Kidney glomerular epithelial cell (primary cell): ENCODE measurements at regions not wholly inside any gene's neighbourhood (a gene's known extent, or its start where the extent isn't known, plus 50 kb on each side); places are given as distances from the start of the nearest gene placed in this dataset.
A peak's percentile ranks its signal among the peaks of the same experiment; 100 is the strongest.

Source experiments
- DNase-seq: peaks from one replicate; lab custom pipeline; 2025; lab: John Stamatoyannopoulos, UW

GRCh38 chr5:68161156-68161555, 54.4 kb upstream of the PIK3R1 start:
- DNase-seq: no peak

DNA sequence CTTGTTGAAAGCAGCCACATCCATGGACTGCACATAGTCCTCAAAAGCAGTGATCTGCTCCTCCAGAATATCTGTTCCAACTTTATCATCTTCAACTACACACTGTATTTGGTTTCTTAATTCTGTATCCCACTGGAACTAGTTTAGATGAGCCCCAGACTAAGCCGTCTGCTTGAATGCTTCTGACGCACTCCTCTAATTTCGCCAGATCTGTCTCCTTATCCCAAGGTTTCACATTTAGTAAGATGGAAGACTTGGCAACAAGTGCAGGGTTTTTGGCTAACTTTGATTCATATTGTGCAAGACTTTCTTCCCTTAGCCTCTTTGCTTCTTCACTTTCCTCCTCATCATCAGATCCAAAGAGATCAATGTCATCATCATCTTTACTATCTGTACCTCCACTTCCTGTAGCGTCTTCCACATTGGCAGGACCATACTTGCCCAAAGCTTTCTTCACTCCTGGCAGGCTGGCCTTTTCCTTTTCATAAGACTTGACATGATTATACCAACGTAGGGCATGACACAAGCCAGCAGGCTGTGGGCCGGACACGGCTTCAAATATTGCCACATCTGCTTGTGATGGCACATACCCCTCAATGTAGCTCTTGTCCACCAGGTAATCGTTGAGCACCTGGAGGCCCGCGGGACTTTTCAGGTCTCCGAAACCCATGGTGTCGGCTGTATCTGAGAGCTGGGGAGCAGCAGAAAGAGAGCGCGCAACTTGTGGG, 56.2 kb upstream of the PIK3R1 start:
- no peak for DNase-seq

DNA sequence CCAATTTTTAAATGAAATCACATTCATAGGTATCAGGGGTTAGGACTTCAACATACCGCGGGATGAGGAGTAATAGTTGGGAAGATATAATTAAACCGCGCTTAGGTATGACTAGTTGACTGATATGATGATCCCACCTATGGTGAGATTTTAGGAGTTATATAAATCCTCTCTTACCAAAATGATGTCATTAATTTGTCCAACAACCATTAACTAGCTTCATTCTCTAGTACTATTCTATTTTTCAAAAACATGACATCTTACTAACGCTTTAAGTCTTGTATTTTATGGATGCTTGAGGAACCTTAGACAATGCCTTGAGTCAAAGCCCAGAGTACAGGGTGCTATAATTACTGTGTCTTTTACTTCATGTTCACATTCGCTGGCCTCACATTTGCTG, 59.6 kb upstream of the PIK3R1 start:
- no peak for DNase-seq

DNA sequence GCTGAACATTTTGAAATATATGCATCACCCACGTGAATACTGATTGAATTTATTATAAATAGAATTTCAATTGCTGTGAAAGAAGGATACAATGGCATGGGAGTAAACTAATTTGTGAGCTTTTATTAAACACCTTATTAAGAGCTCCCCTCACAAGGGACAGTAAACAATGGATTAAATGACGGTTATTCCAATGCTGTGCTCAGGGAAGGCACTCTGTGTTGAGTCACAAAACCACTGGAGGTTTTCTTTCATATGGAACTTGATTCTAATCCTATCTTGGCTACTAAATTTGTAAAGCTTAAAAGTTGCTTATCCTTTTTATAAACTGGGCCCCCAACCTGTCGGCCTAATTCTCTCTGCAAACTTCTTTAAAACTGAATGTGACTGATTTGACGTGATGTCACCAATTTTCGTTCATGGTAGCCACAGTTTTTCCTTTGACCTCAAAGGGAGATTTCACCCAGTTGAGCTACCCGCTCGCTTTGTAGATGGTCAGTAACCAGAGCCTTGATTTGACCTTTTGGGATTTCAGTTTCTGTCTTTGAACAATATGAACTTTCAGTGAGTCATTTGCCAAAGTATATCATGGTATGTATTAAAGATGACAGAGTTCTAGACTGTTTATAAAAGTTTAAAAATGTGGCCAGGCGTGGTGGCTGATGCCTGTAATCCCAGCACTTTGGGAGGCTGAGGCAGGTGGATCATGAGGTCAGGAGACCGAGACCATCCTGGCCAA, 61.3 kb upstream of the PIK3R1 start:
- no peak for DNase-seq

DNA sequence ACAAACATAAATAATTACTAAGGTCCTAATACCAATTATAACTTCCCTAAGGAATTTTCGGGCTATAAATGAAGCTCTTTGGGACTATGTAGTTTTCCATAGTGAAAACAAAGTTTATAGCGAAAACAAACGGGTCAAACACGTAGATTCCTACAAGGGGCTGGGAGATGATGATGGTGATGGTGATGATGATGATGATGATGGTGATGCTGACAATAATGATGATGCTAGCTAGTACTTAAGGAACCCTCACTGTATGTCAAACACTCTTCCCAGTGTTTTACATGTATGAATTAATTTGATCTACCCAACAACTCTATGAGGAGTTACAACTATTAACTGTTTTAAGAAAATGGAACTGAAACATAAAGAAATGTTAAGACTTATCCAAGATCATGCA, 63.7 kb upstream of the PIK3R1 start:
- DNase-seq: no peak

- DNase-seq: no peak
Observed at GRCh38 chr5:68149189-68149588, 66.4 kb upstream of the PIK3R1 start.

GRCh38 chr5:68148096-68148495, 67.5 kb upstream of the PIK3R1 start:
- peak; percentile 7 for DNase-seq

- no peak for DNase-seq
Observed at GRCh38 chr5:68147659-68148058, 67.9 kb upstream of the PIK3R1 start.

DNA sequence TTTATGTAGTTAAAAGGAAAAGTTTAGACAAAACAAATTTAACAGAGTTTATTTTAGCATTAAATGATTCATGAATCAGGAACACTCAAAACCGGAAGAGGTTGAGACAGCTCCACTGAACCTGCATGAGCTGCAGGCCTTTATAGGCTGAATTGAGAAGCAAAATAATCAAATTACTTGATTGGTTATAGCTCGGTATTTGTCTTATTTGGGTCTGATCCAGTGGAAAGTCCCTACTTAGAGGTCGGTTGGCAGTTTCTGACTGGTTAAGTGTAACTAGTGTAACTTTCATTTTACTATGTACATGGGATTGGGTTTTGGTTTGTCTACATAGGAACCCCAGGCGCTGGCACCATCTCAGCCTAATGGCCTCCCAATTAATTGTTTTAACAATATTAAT, 74.1 kb upstream of the PIK3R1 start:
- peak; percentile 46 for DNase-seq

GRCh38 chr5:68140763-68141162, 74.8 kb upstream of the PIK3R1 start:
- DNase-seq: no peak

- DNase-seq: no peak
Observed at GRCh38 chr5:68139611-68140441, 75.7 kb upstream of the PIK3R1 start.

GRCh38 chr5:68137511-68138140, 77.9 kb upstream of the PIK3R1 start:
- no peak for DNase-seq

GRCh38 chr5:68134669-68135313, 80.8 kb upstream of the PIK3R1 start:
- DNase-seq: no peak

DNA sequence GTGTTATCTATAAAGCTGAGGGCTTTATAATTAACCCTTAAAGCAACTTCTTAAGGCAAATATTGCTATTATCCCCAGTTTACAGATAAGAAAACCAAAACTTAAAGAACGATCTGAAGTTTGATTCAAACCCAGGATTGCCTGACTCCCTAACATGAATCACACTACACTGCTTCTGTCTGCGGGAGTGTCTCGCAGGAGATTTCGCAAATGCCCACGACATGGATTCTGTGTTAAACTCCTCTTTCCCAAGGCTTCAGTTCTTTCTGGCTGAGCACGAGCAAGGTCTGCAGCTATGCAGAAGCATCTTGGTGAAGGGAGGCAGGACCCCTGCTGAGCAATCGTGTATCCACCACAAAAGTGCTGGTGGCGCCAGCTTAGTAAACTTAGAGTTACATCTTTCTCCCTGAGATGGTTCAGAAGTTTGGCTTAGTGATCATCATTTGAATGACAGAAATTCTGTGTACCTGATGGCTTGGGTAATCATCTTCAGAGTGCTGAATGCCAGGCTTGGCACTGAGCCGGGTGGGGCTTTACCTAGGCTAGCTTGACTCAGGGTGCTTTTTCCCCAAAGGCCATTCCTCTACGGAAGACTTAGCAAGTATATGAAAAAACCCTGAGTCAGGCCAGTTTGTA, 81.4 kb upstream of the PIK3R1 start:
- DNase-seq: no peak

GRCh38 chr5:68130253-68130652, 85.3 kb upstream of the PIK3R1 start:
- no peak for DNase-seq

DNA sequence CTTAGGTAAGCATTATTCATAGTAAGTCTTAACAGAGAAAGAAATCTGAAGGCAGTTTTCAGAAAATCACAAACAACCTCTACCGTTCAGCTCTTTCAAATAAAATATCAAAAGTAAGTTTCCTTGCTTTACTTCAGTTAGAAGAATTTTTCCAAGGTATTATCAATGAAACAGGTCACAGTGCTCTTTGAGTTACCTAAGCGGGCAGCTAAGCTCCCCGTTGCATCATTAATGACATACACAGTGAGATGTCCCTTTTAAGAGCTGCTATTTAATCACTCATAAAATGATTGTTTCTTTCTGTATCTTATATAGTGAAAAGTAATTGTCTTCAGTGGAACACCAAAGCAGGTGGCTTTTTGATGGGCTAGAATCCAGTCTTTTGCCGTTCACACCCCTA, 86.2 kb upstream of the PIK3R1 start:
- DNase-seq: no peak

GRCh38 chr5:68126886-68127285, 88.7 kb upstream of the PIK3R1 start:
- DNase-seq: no peak

- no peak for DNase-seq
Observed at GRCh38 chr5:68122439-68123328, 92.9 kb upstream of the PIK3R1 start.

DNA sequence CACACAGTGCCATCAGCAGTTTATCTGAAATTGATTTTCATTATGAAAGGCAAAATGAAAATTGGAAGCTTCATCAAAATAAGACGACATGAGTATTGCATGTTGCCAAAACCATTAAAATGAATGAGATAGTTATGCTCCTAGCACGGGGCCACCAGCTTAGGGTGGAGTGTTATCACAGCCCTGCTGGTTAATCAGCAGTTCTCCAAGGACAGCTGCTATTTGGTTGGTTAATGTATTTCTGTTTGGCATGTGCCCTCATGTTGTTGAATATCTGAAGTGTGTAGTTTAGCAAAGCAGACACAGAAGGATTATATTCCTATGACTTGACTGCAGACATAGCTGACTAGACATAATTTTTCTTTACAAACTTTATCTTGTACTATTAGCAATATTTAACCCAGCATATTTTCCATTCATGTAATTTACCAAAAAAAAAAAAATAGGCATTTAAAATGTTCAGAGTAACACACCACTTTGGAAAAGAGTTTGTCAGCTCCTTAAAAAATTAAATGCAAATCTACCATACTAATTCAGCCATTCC, 98.6 kb upstream of the PIK3R1 start:
- no peak for DNase-seq

DNA sequence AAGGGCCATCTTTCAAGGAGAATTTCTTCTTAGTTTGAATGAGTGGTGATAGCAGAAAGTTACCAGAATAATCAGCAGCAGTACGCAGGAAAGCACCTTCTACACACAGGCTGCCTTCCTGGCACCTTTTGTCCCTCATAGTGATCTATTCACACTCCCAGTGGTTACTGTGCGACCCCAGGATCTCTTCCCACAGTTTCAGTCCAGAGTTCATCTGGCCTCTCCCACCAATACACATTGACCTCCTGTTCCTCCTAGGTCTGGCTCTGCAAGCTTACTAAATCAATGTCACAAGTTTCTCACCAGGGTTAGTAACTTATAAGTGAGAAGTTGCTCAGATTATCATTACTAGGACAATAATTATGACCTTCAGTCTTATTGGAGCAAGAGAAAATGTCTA, 99.1 kb upstream of the PIK3R1 start:
- no peak for DNase-seq
